ENCODE measurements at regions not wholly inside any gene's neighbourhood (a gene's known extent, or its start where the extent isn't known, plus 50 kb on each side); places are given as distances from the start of the nearest gene placed in this dataset.
A peak's percentile ranks its signal among the peaks of the same experiment; 100 is the strongest.

GRCh38 chr1:208896768-208897167 lies 652.6 kb upstream of the PLXNA2 start:
- DNase-seq (ENCODE audit: insufficient read length, low spot score) (no peak), FAIRE-seq (peak; percentile 41)
- TF ChIP-seq, protein P1, sequence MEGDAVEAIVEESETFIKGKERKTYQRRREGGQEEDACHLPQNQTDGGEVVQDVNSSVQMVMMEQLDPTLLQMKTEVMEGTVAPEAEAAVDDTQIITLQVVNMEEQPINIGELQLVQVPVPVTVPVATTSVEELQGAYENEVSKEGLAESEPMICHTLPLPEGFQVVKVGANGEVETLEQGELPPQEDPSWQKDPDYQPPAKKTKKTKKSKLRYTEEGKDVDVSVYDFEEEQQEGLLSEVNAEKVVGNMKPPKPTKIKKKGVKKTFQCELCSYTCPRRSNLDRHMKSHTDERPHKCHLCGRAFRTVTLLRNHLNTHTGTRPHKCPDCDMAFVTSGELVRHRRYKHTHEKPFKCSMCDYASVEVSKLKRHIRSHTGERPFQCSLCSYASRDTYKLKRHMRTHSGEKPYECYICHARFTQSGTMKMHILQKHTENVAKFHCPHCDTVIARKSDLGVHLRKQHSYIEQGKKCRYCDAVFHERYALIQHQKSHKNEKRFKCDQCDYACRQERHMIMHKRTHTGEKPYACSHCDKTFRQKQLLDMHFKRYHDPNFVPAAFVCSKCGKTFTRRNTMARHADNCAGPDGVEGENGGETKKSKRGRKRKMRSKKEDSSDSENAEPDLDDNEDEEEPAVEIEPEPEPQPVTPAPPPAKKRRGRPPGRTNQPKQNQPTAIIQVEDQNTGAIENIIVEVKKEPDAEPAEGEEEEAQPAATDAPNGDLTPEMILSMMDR (IDR thresholded peaks at IDR 0.05; ENCODE audit: insufficient read depth, missing control alignments) = no peak

DNA sequence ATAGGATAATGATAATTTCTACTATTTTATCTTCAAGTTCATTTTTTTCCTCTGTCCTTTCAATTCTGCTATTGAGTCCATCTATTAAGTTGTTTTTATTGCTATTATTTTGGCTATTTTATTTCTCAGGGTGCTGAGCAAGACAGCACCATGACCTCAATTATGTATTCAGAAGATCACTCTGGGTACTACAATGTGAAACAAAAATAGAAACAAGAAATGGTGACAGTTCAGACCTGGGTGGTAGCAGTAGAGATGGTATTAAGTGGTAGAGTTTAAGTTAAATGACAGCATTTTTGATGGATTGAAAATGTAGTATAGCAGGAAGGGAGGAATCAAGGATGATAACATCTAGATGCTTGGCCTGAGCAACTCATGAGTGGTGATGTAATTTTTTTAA lies 655.3 kb upstream of the PLXNA2 start:
- TF ChIP-seq, protein P1 (IDR thresholded peaks at IDR 0.05; ENCODE audit: insufficient read depth, missing control alignments) = no peak
- DNase-seq (ENCODE audit: insufficient read length, low spot score) = no peak

GRCh38 chr1:208903251-208903905 lies 659.2 kb upstream of the PLXNA2 start:
- DNase-seq (ENCODE audit: insufficient read length, low spot score) (no peak), FAIRE-seq (peak; percentile 96)
- TF ChIP-seq, protein P1 (IDR thresholded peaks at IDR 0.05; ENCODE audit: insufficient read depth, missing control alignments) = no peak

More for the DNA sequence above, 655.3 kb upstream of the PLXNA2 start:
- peak; percentile 16 for FAIRE-seq

DNA sequence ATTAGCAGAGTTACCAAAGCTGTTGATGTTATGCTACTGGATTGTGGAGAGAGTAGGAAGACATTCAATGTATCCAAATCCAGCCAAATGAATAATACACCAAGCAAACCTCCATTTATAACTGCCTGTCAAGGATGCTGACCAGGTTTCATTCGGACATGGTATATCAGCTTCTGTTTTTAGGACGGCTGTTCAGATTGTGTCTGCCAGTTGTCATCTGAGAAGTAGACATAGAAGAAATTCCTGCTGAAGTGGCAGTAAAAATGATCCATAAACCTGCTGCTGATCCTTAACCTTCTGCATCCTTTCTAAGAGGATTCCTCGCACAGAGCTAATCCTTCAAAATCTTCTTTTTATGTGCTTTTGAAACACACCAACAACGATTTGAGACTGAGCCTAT lies 663.6 kb upstream of the PLXNA2 start:
- peak; percentile 97 for FAIRE-seq
- TF ChIP-seq, protein P1 (IDR thresholded peaks at IDR 0.05; ENCODE audit: insufficient read depth, missing control alignments) = no peak

GRCh38 chr1:208909011-208909984 lies 665.1 kb upstream of the PLXNA2 start:
- DNase-seq (ENCODE audit: insufficient read length, low spot score) = no peak
- TF ChIP-seq, protein P1 (IDR thresholded peaks at IDR 0.05; ENCODE audit: insufficient read depth, missing control alignments) = no peak
- FAIRE-seq = peak; percentile 35

More for the DNA sequence above, 663.6 kb upstream of the PLXNA2 start:
- no peak for DNase-seq (ENCODE audit: insufficient read length, low spot score)

DNA sequence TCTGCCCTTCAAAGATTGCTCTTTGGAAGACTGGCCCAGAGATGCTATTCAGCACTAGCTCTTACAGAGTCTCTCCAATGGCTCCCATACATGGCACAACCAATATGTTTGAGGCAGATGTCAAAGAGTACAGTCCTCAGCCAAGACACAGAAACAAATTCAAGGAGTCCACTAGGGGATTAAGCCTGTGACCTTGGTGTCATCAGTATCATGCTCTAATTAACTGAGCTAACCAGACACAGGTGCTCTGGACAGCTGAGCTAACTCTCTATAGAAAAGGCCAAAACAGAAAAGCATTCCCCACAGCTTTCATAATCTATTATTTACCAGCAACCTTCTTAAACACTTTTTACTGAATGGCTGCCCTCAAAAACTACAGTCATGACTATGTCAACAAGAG lies 666.0 kb upstream of the PLXNA2 start:
- FAIRE-seq = no peak
- no peak for DNase-seq (ENCODE audit: insufficient read length, low spot score)
- TF ChIP-seq, protein P1 (IDR thresholded peaks at IDR 0.05; ENCODE audit: insufficient read depth, missing control alignments) = no peak
